Neutrophil (primary cell): ENCODE measurements at regions not wholly inside any gene's neighbourhood (a gene's known extent, or its start where the extent isn't known, plus 50 kb on each side); places are given as distances from the start of the nearest gene placed in this dataset.
"Not testable (repeated sequence)": the region's sequence is repeated elsewhere in the genome, so short reads cannot be mapped to it uniquely, and the experiment has no call there.

ENCODE experiments used
- H3K27ac ChIP-seq: fragments of 200-600 bp; sonication (generic); 2 replicates; pipeline ENCODE4 v1.5.1; 2016; ENCODE audit warnings: mild to moderate bottlenecking, moderate library complexity
- H3K27me3 ChIP-seq: fragments of 200-600 bp; sonication (generic); 2 replicates; pipeline ENCODE4 v1.6.0; 2016; ENCODE audit warnings: mild to moderate bottlenecking
- H3K36me3 ChIP-seq: fragments of 200-600 bp; sonication (generic); 2 replicates; pipeline ENCODE4 v1.5.1; 2017
- H3K4me1 ChIP-seq, 2 experiments: fragments of 200-600 bp in 1 of 2; sonication (generic) in 1 of 2; 1 replicate in 1 of 2; 2 replicates in 1 of 2; pipeline versions ENCODE4 v1.5.1 to v1.6.1; 2013 to 2016; ENCODE audit warnings: low read depth in 1 of 2, low read length in 1 of 2, mild to moderate bottlenecking in 1 of 2, moderate library complexity in 1 of 2; ENCODE audit not compliant: control insufficient read depth in 1 of 2, insufficient read depth in 1 of 2
- H3K4me3 ChIP-seq, 2 experiments: fragments of 200-600 bp in 1 of 2; sonication (generic) in 1 of 2; 1 replicate in 1 of 2; 2 replicates in 1 of 2; pipeline ENCODE4 v1.5.1; 2013 to 2016; ENCODE audit warnings: low read depth in 1 of 2, low read length in 1 of 2, mild to moderate bottlenecking in 1 of 2, moderate library complexity in 1 of 2
- H3K9me3 ChIP-seq: fragments of 200-600 bp; sonication (generic); 2 replicates; pipeline ENCODE4 v1.5.1; 2016
- CTCF ChIP-seq: fragments of 200-600 bp; sonication (generic); IDR thresholded peaks from 2 replicates; pipeline ENCODE4 v1.5.1; 2016; ENCODE audit warnings: antibody characterized with exemption

- Histone ChIP-seq H3K27me3 (no peaks in the 10 kb centered on the region), H3K4me1 (no peaks in the 10 kb centered on the region), H3K9me3 (no peaks in the 10 kb centered on the region), H3K27ac (no peak overlapping the region), H3K4me3 (no peak overlapping the region), H3K36me3 (no peaks in the 10 kb centered on the region)
- no peak for TF ChIP-seq CTCF
These were observed 602.2 kb downstream of the DSC3 start for GRCh38 chr18:30440351-30440750.

DNA sequence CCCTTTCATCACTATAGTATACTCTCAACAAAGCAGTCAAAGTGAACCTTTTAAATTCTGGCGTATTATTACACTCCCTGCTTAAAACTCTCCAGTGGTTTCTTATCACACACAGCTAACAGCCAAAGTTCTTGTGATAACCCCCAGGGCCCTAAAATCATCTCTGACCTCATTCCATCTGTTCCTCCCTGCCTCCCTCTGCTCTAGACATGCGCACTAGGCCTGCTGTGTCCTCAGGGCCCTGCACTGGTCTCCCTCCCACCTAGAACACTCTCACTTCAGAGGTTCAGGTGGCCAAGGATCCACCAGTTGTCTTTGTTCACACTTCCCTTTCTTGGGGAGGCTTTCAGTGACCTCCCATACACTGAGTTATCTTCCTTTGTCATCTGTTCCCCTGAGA is 603.4 kb downstream of the DSC3 start:
- H3K4me3 ChIP-seq: no peak overlapping the region
- H3K27ac ChIP-seq: no peak overlapping the region

DNA sequence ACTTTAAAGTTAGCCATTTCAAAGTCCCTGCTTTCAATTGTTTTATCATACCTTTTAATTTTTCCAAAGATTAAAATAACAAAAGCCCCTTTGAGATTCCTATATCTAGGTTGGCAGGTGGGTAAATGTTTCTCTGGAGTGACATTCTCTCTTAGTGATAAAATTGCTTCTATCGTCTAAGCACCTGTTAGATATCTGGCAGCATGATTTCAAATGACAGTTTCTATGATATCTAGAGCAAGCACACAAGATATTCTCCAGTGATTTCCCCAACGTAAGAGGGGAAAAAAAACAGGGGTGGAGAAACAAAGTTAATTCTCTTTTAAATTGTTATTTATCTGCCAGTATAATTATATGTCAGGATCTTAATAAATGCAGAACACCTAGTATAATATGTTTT is 610.2 kb downstream of the DSC3 start:
- Histone ChIP-seq H3K4me1 (no peaks in the 10 kb centered on the region), H3K27me3 (no peaks in the 10 kb centered on the region), H3K9me3 (no peaks in the 10 kb centered on the region), H3K27ac (no peak overlapping the region), H3K36me3 (no peaks in the 10 kb centered on the region), H3K4me3 (no peak overlapping the region)
- no peak for TF ChIP-seq CTCF

More for the DNA sequence above, 603.4 kb downstream of the DSC3 start:
- Histone ChIP-seq H3K4me1 (no peaks in the 10 kb centered on the region), H3K36me3 (no peaks in the 10 kb centered on the region), H3K9me3 (no peaks in the 10 kb centered on the region), H3K27me3 (no peaks in the 10 kb centered on the region)
- TF ChIP-seq CTCF: no peak

- H3K36me3 ChIP-seq, H3K27ac ChIP-seq, H3K4me1 ChIP-seq, H3K9me3 ChIP-seq, H3K27me3 ChIP-seq, H3K4me3 ChIP-seq: not testable (repeated sequence)
These were observed 623.1 kb downstream of the DSC3 start for GRCh38 chr18:30419399-30419798.

- Histone ChIP-seq H3K4me3 (no peak overlapping the region), H3K36me3 (no peaks in the 10 kb centered on the region), H3K4me1 (no peaks in the 10 kb centered on the region), H3K9me3 (no peaks in the 10 kb centered on the region), H3K27ac (no peak overlapping the region), H3K27me3 (no peaks in the 10 kb centered on the region)
- TF ChIP-seq CTCF: no peak
These were observed 626.6 kb downstream of the DSC3 start for GRCh38 chr18:30415903-30416302.

DNA sequence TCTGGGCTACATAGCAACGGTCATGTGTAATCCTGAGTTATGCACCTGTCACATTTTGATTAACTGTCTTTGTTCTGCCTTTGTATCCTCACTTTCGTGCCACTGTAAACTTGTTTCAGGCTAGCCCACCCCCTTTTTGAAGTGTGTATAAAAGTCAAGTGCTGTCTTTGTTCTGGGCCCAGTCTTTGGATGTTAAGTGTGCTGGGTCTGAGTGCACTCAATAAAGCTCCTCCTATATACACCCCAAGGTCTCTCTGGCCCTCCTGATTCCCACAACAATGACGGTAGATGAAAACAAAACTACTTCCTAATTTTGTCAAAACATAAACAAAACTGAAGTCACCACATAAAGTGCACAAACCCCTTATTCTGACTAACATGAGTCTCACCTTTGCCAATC is 633.4 kb downstream of the DSC3 start:
- no peak for TF ChIP-seq CTCF
- H3K9me3 ChIP-seq: no peaks in the 10 kb centered on the region
- H3K27me3 ChIP-seq: no peaks in the 10 kb centered on the region
- no peak overlapping the region for H3K27ac ChIP-seq
- H3K4me3 ChIP-seq: no peak overlapping the region
- no peaks in the 10 kb centered on the region for H3K4me1 ChIP-seq
- no peaks in the 10 kb centered on the region for H3K36me3 ChIP-seq
